CD4-positive, CD25-positive, alpha-beta regulatory T cell (primary cell): ENCODE measurements at regions not wholly inside any gene's neighbourhood (a gene's known extent, or its start where the extent isn't known, plus 50 kb on each side); places are given as distances from the start of the nearest gene placed in this dataset.
"Not testable (repeated sequence)": the region's sequence is repeated elsewhere in the genome, so short reads cannot be mapped to it uniquely, and the experiment has no call there.

Source experiments
- ATAC-seq, 2 donors: fragments of 150-1000 bp; cut with Tn5 transposase; one replicate each; pipeline ENCODE4 v1.10.0; 2021; ENCODE audit warnings: low read depth in 2 of 2, moderate number of reproducible peaks in 2 of 2, moderate library complexity in 1 of 2
- DNase-seq, 3 donors: peaks; one replicate each; pipeline versions ENCODE4 v3.0.0 to v3.0.0-alpha.2; 2012 to 2022; ENCODE audit warnings: mixed read lengths in 1 of 3
- H3K27ac ChIP-seq: one replicate; pipeline ENCODE4 v1.7.0; 2013; ENCODE audit warnings: mild to moderate bottlenecking, low read length; ENCODE audit not compliant: insufficient read depth, poor library complexity, severe bottlenecking
- H3K27me3 ChIP-seq: one replicate; pipeline ENCODE4 v1.7.0; 2013; ENCODE audit warnings: low read length; ENCODE audit not compliant: control insufficient read depth, insufficient read depth
- H3K36me3 ChIP-seq: one replicate; pipeline ENCODE4 v1.7.0; 2013; ENCODE audit warnings: mild to moderate bottlenecking, low read length, moderate library complexity; ENCODE audit not compliant: control insufficient read depth, insufficient read depth
- H3K4me1 ChIP-seq: 2 replicates; pipeline ENCODE4 v1.7.0; 2013; ENCODE audit warnings: mild to moderate bottlenecking, low read length; ENCODE audit not compliant: insufficient read depth, control insufficient read depth, poor library complexity, severe bottlenecking
- H3K4me3 ChIP-seq: one replicate; pipeline ENCODE4 v1.7.0; 2013; ENCODE audit warnings: low read depth, mild to moderate bottlenecking, low read length, moderate library complexity
- H3K9me3 ChIP-seq, 2 experiments: 1 replicate in 1 of 2; 2 replicates in 1 of 2; pipeline ENCODE4 v1.7.0; 2013; ENCODE audit warnings: low read length in 2 of 2, mild to moderate bottlenecking in 1 of 2, moderate library complexity in 1 of 2; ENCODE audit not compliant: control insufficient read depth in 2 of 2
- H3K27ac Mint-ChIP-seq, 3 donors: one replicate each; pipeline ENCODE4 v1.8.0; 2020 to 2022; ENCODE audit warnings: mild to moderate bottlenecking in 3 of 3, mixed read lengths in 3 of 3, moderate library complexity in 2 of 3
- H3K27me3 Mint-ChIP-seq: one replicate; pipeline ENCODE4 v1.8.0; 2022; ENCODE audit warnings: mild to moderate bottlenecking, mixed read lengths
- H3K36me3 Mint-ChIP-seq: one replicate; pipeline ENCODE4 v1.8.0; 2020; ENCODE audit warnings: mixed read lengths
- H3K4me1 Mint-ChIP-seq, 4 donors: one replicate each; pipeline ENCODE4 v1.8.0; 2020 to 2022; ENCODE audit warnings: mixed read lengths in 4 of 4, mild to moderate bottlenecking in 1 of 4
- H3K4me3 Mint-ChIP-seq, 4 donors: one replicate each; pipeline ENCODE4 v1.8.0; 2020 to 2022; ENCODE audit warnings: mild to moderate bottlenecking in 4 of 4, mixed read lengths in 4 of 4, moderate library complexity in 3 of 4
- H3K9me3 Mint-ChIP-seq, 7 donors: one replicate each; pipeline ENCODE4 v1.8.0; 2020 to 2022; ENCODE audit warnings: mixed read lengths in 7 of 7, mild to moderate bottlenecking in 3 of 7, moderate library complexity in 2 of 7

- Mint-ChIP-seq H3K4me1 (no peaks in the 10 kb centered on the region), H3K4me3 (no peak overlapping the region)
- no peaks in the 10 kb centered on the region for H3K9me3 ChIP-seq
These were observed 72.1 kb upstream of the EPB41L1 start for GRCh38 chr20:36082315-36082915.

GRCh38 chr20:36083200-36083599 lies 71.3 kb upstream of the EPB41L1 start:
- H3K9me3 Mint-ChIP-seq, H3K4me3 Mint-ChIP-seq, H3K4me1 Mint-ChIP-seq, H3K36me3 Mint-ChIP-seq, H3K27ac ChIP-seq, DNase-seq, H3K4me1 ChIP-seq, H3K36me3 ChIP-seq, H3K9me3 ChIP-seq, H3K4me3 ChIP-seq, H3K27me3 ChIP-seq, ATAC-seq: not testable (repeated sequence)
- H3K27me3 Mint-ChIP-seq = peaks cover 73% of the 10 kb centered on the region
- peak overlapping the region in 1 of 3 donors; percentile 5 for H3K27ac Mint-ChIP-seq

More at GRCh38 chr20:36082315-36082915, 72.1 kb upstream of the EPB41L1 start:
- Histone ChIP-seq H3K36me3 (no peaks in the 10 kb centered on the region), H3K27me3 (peaks cover 6% of the 10 kb centered on the region), H3K27ac (no peak overlapping the region), H3K4me3 (no peak overlapping the region), H3K4me1 (no peaks in the 10 kb centered on the region)
- H3K36me3 Mint-ChIP-seq = no peaks in the 10 kb centered on the region
- no peak for DNase-seq
- H3K9me3 Mint-ChIP-seq = no peaks in the 10 kb centered on the region
- peaks cover 70% of the 10 kb centered on the region for H3K27me3 Mint-ChIP-seq
- no peak overlapping the region for H3K27ac Mint-ChIP-seq
- ATAC-seq = no peak

- H3K4me3 ChIP-seq = no peak overlapping the region
- peaks cover 0 to 5% (median 0%) of the 10 kb centered on the region in 7 donors for H3K9me3 Mint-ChIP-seq
- peaks cover 6% of the 10 kb centered on the region for H3K27me3 ChIP-seq
- DNase-seq = no peak
- no peak overlapping the region for H3K27ac ChIP-seq
- H3K36me3 Mint-ChIP-seq = no peaks in the 10 kb centered on the region
- H3K36me3 ChIP-seq = no peaks in the 10 kb centered on the region
- H3K4me1 ChIP-seq = no peaks in the 10 kb centered on the region
- no peak overlapping the region for H3K4me3 Mint-ChIP-seq
- no peak for ATAC-seq
- no peak overlapping the region for H3K27ac Mint-ChIP-seq
- H3K4me1 Mint-ChIP-seq = no peaks in the 10 kb centered on the region
- peaks cover 73% of the 10 kb centered on the region for H3K27me3 Mint-ChIP-seq
- no peaks in the 10 kb centered on the region for H3K9me3 ChIP-seq
These were observed 70.2 kb upstream of the EPB41L1 start for GRCh38 chr20:36084356-36084755.

- Mint-ChIP-seq H3K27ac (no peak overlapping the region), H3K4me3 (no peak overlapping the region), H3K9me3 (peaks cover 0 to 5% (median 0%) of the 10 kb centered on the region in 7 donors), H3K36me3 (no peaks in the 10 kb centered on the region), H3K27me3 (peaks cover 68% of the 10 kb centered on the region), H3K4me1 (no peaks in the 10 kb centered on the region)
- no peak overlapping the region for H3K27ac ChIP-seq
- no peaks in the 10 kb centered on the region for H3K9me3 ChIP-seq
- DNase-seq (no peak), ATAC-seq (no peak)
- H3K27me3 ChIP-seq = peaks cover 10% of the 10 kb centered on the region
- H3K4me3 ChIP-seq = no peak overlapping the region
- H3K36me3 ChIP-seq = no peaks in the 10 kb centered on the region
- no peaks in the 10 kb centered on the region for H3K4me1 ChIP-seq
These were observed 69.5 kb upstream of the EPB41L1 start for GRCh38 chr20:36084897-36085613.

GRCh38 chr20:36085686-36086267 lies 68.8 kb upstream of the EPB41L1 start:
- Mint-ChIP-seq H3K4me1 (no peaks in the 10 kb centered on the region), H3K36me3 (no peaks in the 10 kb centered on the region), H3K9me3 (peaks cover 0 to 5% (median 0%) of the 10 kb centered on the region in 7 donors), H3K27me3 (peaks cover 73% of the 10 kb centered on the region), H3K27ac (no peak overlapping the region), H3K4me3 (no peak overlapping the region)
- no peak overlapping the region for H3K4me3 ChIP-seq
- H3K9me3 ChIP-seq = no peaks in the 10 kb centered on the region
- peaks cover 15% of the 10 kb centered on the region for H3K27me3 ChIP-seq
- no peaks in the 10 kb centered on the region for H3K4me1 ChIP-seq
- H3K36me3 ChIP-seq = no peaks in the 10 kb centered on the region
- ATAC-seq (peak in 1 of 2 donors; percentile 53), DNase-seq (no peak)
- H3K27ac ChIP-seq = no peak overlapping the region

GRCh38 chr20:36086767-36087166 lies 67.8 kb upstream of the EPB41L1 start:
- Histone ChIP-seq H3K36me3 (no peaks in the 10 kb centered on the region), H3K27ac (no peak overlapping the region), H3K4me1 (peaks cover under 1% of the 10 kb centered on the region), H3K9me3 (no peaks in the 10 kb centered on the region), H3K4me3 (no peak overlapping the region), H3K27me3 (peaks cover 20% of the 10 kb centered on the region)
- no peak overlapping the region for H3K4me3 Mint-ChIP-seq
- no peak for ATAC-seq
- no peaks in the 10 kb centered on the region for H3K36me3 Mint-ChIP-seq
- peaks cover 78% of the 10 kb centered on the region for H3K27me3 Mint-ChIP-seq
- peaks cover 0 to 5% (median 0%) of the 10 kb centered on the region in 7 donors for H3K9me3 Mint-ChIP-seq
- no peak for DNase-seq
- peaks cover 0 to 5% (median 2%) of the 10 kb centered on the region in 4 donors for H3K4me1 Mint-ChIP-seq
- H3K27ac Mint-ChIP-seq = no peak overlapping the region

- ATAC-seq (no peak), DNase-seq (no peak)
- Histone ChIP-seq H3K27me3 (peaks cover 19% of the 10 kb centered on the region), H3K4me3 (no peak overlapping the region), H3K36me3 (no peaks in the 10 kb centered on the region), H3K9me3 (no peaks in the 10 kb centered on the region), H3K27ac (no peak overlapping the region), H3K4me1 (peaks cover 16% of the 10 kb centered on the region)
- peaks cover 0 to 19% (median 7%) of the 10 kb centered on the region in 4 donors for H3K4me1 Mint-ChIP-seq
- peak overlapping the region in 1 of 3 donors; percentile 18 for H3K27ac Mint-ChIP-seq
- peaks cover 0 to 5% (median 0%) of the 10 kb centered on the region in 7 donors for H3K9me3 Mint-ChIP-seq
- H3K27me3 Mint-ChIP-seq = peaks cover 79% of the 10 kb centered on the region
- no peak overlapping the region for H3K4me3 Mint-ChIP-seq
- no peaks in the 10 kb centered on the region for H3K36me3 Mint-ChIP-seq
These were observed 64.3 kb upstream of the EPB41L1 start for GRCh38 chr20:36090223-36090622.
